SK-N-SH (cell line): ENCODE measurements at regions not wholly inside any gene's neighbourhood (a gene's known extent, or its start where the extent isn't known, plus 50 kb on each side); places are given as distances from the start of the nearest gene placed in this dataset.

ENCODE experiments used
- CHD2 ChIP-seq: fragments of 150-350 bp; IDR thresholded peaks from 2 replicates; pipeline ENCODE4 v1.6.1; 2018; ENCODE audit warnings: low read length; ENCODE audit not compliant: partially characterized antibody
- CTCF ChIP-seq: fragments of 200-600 bp; sonication (generic); IDR thresholded peaks from 2 replicates; pipeline ENCODE4 v1.6.1; 2017; ENCODE audit warnings: antibody characterized with exemption, mild to moderate bottlenecking, moderate library complexity
- EP300 ChIP-seq, 2 experiments: IDR thresholded peaks; 2 replicates each; pipeline versions ENCODE4 v1.4.0 to v1.6.1; 2012; ENCODE audit warnings: borderline replicate concordance in 1 of 2, low read depth in 1 of 2, low read length in 1 of 2
- IRF3 ChIP-seq: fragments of 150-350 bp; IDR thresholded peaks from 2 replicates; pipeline ENCODE4 v1.6.1; 2016; ENCODE audit warnings: mild to moderate bottlenecking, low read depth, low read length
- POLR2AphosphoS5 ChIP-seq: IDR thresholded peaks from 2 replicates; pipeline ENCODE4 v1.6.1; 2012; ENCODE audit warnings: low read depth, low read length
- RFX5 ChIP-seq: IDR thresholded peaks from 2 replicates; pipeline ENCODE4 v1.6.1; 2012; ENCODE audit warnings: mild to moderate bottlenecking, improper control_type of control experiment, low read length
- SIN3A ChIP-seq: IDR thresholded peaks from 2 replicates; pipeline ENCODE4 v1.6.1; 2012; ENCODE audit warnings: low read depth, mild to moderate bottlenecking, low read length, moderate library complexity, borderline replicate concordance
- TCF12 ChIP-seq: IDR thresholded peaks from 2 replicates; pipeline ENCODE4 v1.4.0; 2012
- USF2 ChIP-seq: fragments of 150-350 bp; IDR thresholded peaks from 2 replicates; pipeline ENCODE4 v1.6.1; 2017; ENCODE audit warnings: antibody characterized with exemption, low read length, low read depth, borderline replicate concordance
- YY1 ChIP-seq: IDR thresholded peaks from 2 replicates; pipeline ENCODE4 v1.4.0; 2012; ENCODE audit warnings: low read depth, mild to moderate bottlenecking

GRCh38 chr6:140581601-140582000 lies 1207.2 kb upstream of the CITED2 start:
- TF ChIP-seq EP300 (IDR thresholded peaks at IDR 0.05; ENCODE audit: borderline replicate concordance in 1 of 2, low read depth in 1 of 2, low read length in 1 of 2), result no peak
- no peak for TF ChIP-seq CHD2
- TF ChIP-seq CTCF, result no peak
- TF ChIP-seq SIN3A, result no peak
- TF ChIP-seq POLR2AphosphoS5, result no peak
- TF ChIP-seq RFX5, result no peak
- no peak for TF ChIP-seq IRF3
- TF ChIP-seq TCF12, result no peak
- TF ChIP-seq YY1, result no peak
- TF ChIP-seq USF2, result no peak
